HG03095 (cell line): ENCODE measurements at regions not wholly inside any gene's neighbourhood (a gene's known extent, or its start where the extent isn't known, plus 50 kb on each side); places are given as distances from the start of the nearest gene placed in this dataset.

ENCODE experiments used
- ATAC-seq: cut with Tn5 transposase; IDR thresholded peaks from one replicate; pipeline ENCODE4 v1.9.1; 2021; ENCODE audit warnings: moderate library complexity; ENCODE audit not compliant: unreplicated experiment

DNA sequence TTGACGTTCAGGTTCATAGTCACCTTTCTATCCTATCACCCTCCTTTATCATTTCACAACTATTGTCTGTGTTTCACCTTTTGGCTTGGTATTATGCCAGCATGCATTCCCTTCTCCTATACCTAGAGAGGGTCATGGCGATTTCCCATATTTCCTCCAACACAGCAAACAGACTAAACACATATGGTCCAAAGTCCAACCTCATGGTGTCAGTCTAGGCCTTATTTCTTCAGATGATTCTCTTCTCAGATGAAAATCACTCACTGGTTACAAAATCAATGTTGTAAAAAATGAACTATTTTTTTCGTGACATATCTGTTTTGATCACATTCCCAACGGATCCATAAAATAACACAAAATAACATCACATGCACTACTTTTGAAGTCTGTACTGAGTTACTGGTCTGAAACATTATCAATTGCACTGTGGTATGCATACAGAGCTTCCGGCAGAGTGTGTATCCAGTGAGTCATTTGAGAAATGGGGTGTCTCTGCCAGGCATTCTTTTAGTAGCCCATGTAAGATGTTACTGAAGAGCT is 204.8 kb upstream of the GALNT5 start:
- no peak for ATAC-seq

DNA sequence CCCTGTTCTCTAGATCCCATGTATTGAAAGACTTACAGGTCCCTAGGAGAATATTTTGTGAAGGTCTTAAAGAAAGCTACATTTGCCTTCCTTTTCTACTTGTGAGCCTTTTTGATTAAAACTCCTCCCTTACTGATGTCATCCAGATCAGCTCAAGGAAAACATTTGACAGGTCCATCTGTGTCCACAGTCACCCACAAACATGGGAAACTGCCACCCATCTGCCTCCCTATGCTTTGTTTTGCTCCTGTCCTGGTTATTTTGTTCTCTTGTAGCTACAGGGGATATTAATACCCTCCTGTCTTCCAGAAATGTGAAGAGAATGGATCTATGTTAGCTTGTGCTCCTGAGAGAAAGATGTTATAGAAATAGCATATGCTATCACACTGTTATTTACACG is 203.6 kb upstream of the GALNT5 start:
- no peak for ATAC-seq

- no peak for ATAC-seq
These were observed 201.8 kb upstream of the GALNT5 start for GRCh38 chr2:157055660-157056199.

DNA sequence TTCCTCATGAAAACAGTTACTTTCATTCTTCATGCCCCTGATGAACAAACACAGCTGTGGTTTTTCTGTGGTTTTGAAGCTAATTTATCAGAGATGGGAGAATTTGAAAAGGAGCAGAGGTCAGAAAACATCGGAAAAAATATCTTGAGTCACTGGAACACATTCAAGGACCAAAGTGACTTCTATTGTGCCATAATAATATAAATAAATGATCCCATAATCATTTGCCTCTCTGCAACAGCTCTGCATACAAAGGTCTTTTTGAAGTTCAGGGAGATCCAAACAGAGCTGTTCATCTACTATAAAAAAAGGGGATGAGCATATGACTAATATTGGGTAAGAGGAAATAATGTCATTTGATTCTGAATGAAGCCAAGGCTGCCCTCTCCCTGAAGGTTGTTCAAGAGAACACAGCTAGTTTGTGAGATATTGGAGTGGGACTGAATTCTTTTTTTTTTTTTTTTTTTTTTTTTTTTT is 201.3 kb upstream of the GALNT5 start:
- no peak for ATAC-seq

- ATAC-seq, result no peak
These were observed 199.3 kb upstream of the GALNT5 start for GRCh38 chr2:157058161-157058560.

- ATAC-seq, result no peak
These were observed 198.5 kb upstream of the GALNT5 start for GRCh38 chr2:157059036-157059435.

DNA sequence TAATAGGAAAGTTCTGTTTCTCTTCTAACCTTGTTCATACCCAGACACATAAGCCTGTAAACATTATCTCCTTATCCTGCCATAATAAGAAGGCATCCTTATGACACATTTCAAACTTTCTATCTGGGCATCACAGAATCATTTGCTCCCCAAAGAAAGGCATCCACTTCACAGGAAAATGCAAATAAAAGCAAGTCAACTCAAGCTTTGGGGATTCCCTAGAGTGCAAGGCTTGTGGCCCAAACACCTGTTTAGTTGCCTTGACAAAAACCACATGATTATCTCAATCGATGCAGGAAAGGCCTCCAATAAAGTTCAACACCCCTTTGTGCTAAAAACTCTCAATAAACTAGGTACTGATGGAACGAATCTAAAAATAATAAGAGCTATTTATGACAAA is 195.7 kb upstream of the GALNT5 start:
- ATAC-seq, result peak; percentile 89

- ATAC-seq, result no peak
These were observed 189.9 kb upstream of the GALNT5 start for GRCh38 chr2:157067562-157067961.

- no peak for ATAC-seq
These were observed 189.3 kb upstream of the GALNT5 start for GRCh38 chr2:157068237-157068636.

GRCh38 chr2:157075924-157076323 is 181.6 kb upstream of the GALNT5 start:
- ATAC-seq, result no peak

GRCh38 chr2:157076526-157077161 is 180.9 kb upstream of the GALNT5 start:
- ATAC-seq, result no peak

DNA sequence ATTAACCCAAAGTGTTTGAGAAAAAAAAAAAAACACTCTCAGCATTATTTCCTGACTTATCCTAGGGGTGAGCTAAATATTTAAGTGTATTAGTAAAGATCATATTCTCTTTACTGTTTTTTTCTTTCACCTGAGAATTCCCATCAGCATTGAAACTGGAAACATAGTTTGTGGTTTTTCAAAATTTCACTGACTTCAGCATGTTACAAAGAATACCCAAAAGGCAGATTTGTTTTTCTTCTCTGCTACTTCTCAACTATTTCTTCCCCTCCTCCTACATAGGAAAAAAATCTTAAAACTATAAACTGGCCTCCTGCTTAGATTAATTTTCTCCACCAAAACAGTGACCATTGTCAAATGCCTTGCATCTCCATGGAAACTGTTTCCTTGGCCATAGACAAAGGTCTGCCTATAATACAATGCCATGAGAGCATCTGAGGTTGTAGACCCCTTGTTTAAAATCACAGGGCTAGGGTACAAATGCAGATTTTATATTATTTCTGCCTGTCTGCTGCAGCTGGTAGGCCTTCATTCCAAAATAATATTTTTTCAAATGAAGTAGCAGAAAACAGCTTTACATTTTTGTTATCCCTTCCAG is 179.7 kb upstream of the GALNT5 start:
- no peak for ATAC-seq

- ATAC-seq, result no peak
These were observed 174.6 kb upstream of the GALNT5 start for GRCh38 chr2:157082950-157083349.

DNA sequence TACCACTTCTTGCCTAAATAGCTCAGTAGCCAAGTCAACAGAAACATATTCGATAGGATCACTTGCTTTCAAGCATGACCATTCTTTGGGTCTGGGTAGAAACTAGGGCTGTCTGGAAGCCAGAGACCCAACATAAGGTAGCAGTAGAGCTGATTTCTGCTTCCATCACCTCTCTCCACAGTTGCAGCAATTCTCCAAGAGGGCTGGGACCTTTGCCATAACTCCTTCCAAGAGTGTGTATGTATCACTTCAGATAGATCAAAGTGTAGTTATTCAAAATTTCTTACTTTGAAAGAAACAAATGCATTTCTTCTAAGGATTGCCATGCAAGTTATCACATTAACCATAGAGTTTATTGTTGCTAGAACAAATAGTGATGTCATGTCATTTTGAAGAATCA is 172.0 kb upstream of the GALNT5 start:
- no peak for ATAC-seq

GRCh38 chr2:157087373-157088002 is 170.0 kb upstream of the GALNT5 start:
- ATAC-seq, result no peak

DNA sequence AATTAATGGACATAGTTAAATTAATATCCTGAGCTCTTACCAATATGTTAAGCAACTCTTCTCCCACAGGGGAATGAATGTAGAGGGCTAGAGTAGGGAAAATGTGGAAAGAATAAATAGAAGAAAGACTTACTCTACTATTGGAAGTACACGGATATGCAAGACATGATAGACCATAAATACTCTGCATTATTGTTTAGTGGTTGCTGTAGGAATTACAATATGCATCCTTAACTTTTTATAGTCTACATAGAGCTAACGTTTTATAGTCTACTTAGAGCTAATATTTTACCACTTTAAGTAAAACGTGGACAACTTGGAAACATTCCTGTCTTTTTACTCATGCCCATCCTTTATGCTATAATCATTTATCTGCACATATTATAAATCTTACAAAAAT is 163.8 kb upstream of the GALNT5 start:
- ATAC-seq, result no peak

DNA sequence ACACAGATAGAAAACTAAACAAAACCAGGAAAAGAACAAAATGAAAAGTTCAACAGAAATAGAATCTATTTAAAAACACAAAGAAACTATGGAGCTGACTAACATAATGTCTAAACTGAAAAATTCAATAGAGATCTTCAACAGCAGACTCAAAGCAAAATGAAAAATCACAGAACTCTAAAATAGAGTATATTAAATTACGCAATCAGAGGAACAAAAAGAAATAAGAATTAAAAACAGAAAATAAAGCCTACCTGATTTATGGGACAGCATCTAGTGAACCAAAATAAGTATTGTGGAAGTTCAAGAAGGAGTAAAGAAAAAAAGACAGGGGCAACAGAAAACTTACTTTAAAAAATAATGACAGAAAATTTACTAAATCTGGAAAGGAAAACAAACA is 152.1 kb upstream of the GALNT5 start:
- ATAC-seq, result no peak

DNA sequence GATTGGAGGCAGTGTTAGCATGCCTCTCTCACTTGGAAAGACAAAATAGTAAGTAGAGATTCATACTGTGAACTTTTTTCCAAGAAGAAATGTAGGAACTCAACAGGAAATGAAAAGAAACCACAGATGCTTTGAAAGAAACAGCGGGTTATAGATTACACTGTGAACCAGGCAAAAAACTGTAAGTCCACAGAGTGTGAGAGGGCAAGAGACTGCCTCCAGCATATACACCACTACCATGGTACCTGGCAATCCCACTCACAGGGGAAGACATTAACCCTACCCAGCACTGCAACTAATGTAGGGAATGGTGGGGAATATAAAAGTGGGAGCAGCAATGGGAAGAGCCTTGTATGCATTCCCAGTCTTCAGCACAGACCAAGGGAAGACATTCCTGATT is 150.6 kb upstream of the GALNT5 start:
- no peak for ATAC-seq

DNA sequence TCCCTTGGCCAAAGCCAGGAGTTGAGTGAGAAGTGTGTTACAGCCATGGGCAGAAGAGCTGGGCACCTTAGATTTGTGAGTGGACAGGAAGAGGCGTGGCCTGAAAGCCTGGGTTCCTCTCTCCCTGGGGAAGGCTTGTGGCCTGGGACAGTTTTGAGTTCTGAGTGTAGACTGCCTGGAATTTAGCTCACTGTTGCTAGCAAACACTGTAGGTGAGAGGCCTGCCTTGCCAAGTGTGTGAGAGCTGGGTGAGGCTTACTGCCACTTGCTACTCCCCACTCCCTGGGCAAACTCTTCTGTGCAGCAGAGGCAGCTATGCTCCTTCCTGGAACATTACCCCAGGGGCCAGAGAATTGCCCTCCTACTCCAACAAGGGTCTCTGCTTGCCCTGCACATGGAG is 150.0 kb upstream of the GALNT5 start:
- ATAC-seq, result no peak

- no peak for ATAC-seq
These were observed 149.6 kb upstream of the GALNT5 start for GRCh38 chr2:157107877-157108276.

- no peak for ATAC-seq
These were observed 134.7 kb upstream of the GALNT5 start for GRCh38 chr2:157122776-157123175.

GRCh38 chr2:157124731-157125130 is 132.8 kb upstream of the GALNT5 start:
- ATAC-seq, result no peak
